ENCODE measurements at regions not wholly inside any gene's neighbourhood (a gene's known extent, or its start where the extent isn't known, plus 50 kb on each side); places are given as distances from the start of the nearest gene placed in this dataset.

- no peak overlapping the region for H2AK5ac ChIP-seq (ENCODE audit: low read depth, low read length)
- H3K14ac ChIP-seq (ENCODE audit: insufficient read length): no peak overlapping the region
- no peak overlapping the region for H3K4ac ChIP-seq (replicated peaks; ENCODE audit: insufficient read length, low read depth, low read length)
- no peak overlapping the region for H3K18ac ChIP-seq (ENCODE audit: extremely low read depth, low read length)
- H4K91ac ChIP-seq (replicated peaks; ENCODE audit: insufficient read length, low read length): no peak overlapping the region
- no peak overlapping the region for H3K27ac ChIP-seq (ENCODE audit: low read depth, low read length)
- H4K5ac ChIP-seq (ENCODE audit: insufficient read length, low read depth, low read length): no peak overlapping the region
- H3K4me2 ChIP-seq (ENCODE audit: insufficient read depth in 1 of 2, low read depth in 2 of 2, low read length in 2 of 2): no peak overlapping the region
- no peaks in the 10 kb centered on the region for H3K79me1 ChIP-seq (ENCODE audit: low read depth, low read length)
- no peak overlapping the region for H2BK20ac ChIP-seq (ENCODE audit: low read length)
- FAIRE-seq (no peak), DNase-seq (ENCODE audit: low read depth in 1 of 2, low spot score in 2 of 2) (no peak)
- H3K23ac ChIP-seq (ENCODE audit: insufficient read length): no peak overlapping the region
- H2AFZ ChIP-seq (ENCODE audit: low read length): no peak overlapping the region
- POLR2A ChIA-PET (ENCODE audit: partially characterized antibody): no interaction called here
- H3K36me3 ChIP-seq (ENCODE audit: control insufficient read depth in 2 of 4, insufficient read depth in 4 of 4, low read length in 3 of 4): no peaks in the 10 kb centered on the region
- no peak overlapping the region for H4K8ac ChIP-seq (ENCODE audit: extremely low read depth, insufficient read depth, low read length)
- CTCF ChIA-PET (ENCODE audit: partially characterized antibody): interaction anchor here (1.2 to 1.4 kb wide), 2 partner anchors 166 to 172 kb away, joined by 3 to 4 read pairs; no protein-coding TSS in a partner anchor
- H2BK12ac ChIP-seq (ENCODE audit: low read depth, low read length): no peak overlapping the region
- no peaks in the 10 kb centered on the region for H3K27me3 ChIP-seq (replicated peaks in 1 of 4; ENCODE audit: control insufficient read depth in 3 of 4, extremely low read depth in 1 of 4, insufficient read depth in 3 of 4, low read length in 3 of 4)
- no peaks in the 10 kb centered on the region for H3K23me2 ChIP-seq (ENCODE audit: low read depth, low read length)
- TF ChIP-seq ATF2 (IDR thresholded peaks at IDR 0.05; ENCODE audit: low read length): no peak
- H3K9ac ChIP-seq (replicated peaks in 1 of 4; ENCODE audit: extremely low read depth in 1 of 4, low read depth in 3 of 4, low read length in 3 of 4): no peak overlapping the region
- no peaks in the 10 kb centered on the region for H4K20me1 ChIP-seq (replicated peaks in 1 of 2; ENCODE audit: control insufficient read depth in 1 of 2, insufficient read depth in 2 of 2, low read length in 2 of 2)
- no peaks in the 10 kb centered on the region for H3K79me2 ChIP-seq (ENCODE audit: control insufficient read depth in 1 of 2, insufficient read depth in 2 of 2, low read length in 2 of 2)
- H3K4me3 ChIP-seq (ENCODE audit: extremely low read depth in 1 of 4, insufficient read depth in 2 of 4, low read depth in 3 of 4, low read length in 4 of 4): no peak overlapping the region
- no peak overlapping the region for H2BK120ac ChIP-seq (replicated peaks; ENCODE audit: low read depth, low read length)
- H2BK15ac ChIP-seq (ENCODE audit: low read length): no peak overlapping the region
- no peak overlapping the region for H3K56ac ChIP-seq (replicated peaks; ENCODE audit: insufficient read length, low read depth, low read length)
- H3K9me3 ChIP-seq (ENCODE audit: insufficient read depth in 2 of 2, low read depth in 1 of 2, low read length in 1 of 2): no peaks in the 10 kb centered on the region
- peaks cover 0 to 2% (median 0%) of the 10 kb centered on the region in 4 experiments; a peak in 1 of 7 replicates for H3K4me1 ChIP-seq (replicated peaks in 1 of 4; ENCODE audit: control insufficient read depth in 3 of 4, insufficient read depth in 4 of 4, low read length in 3 of 4)
- no peak overlapping the region for H2BK5ac ChIP-seq (ENCODE audit: low read depth, low read length)
These were observed 274.3 kb downstream of the AUH start for GRCh38 chr9:91087462-91087759.
